ENCODE measurements at regions not wholly inside any gene's neighbourhood (a gene's known extent, or its start where the extent isn't known, plus 50 kb on each side); places are given as distances from the start of the nearest gene placed in this dataset.

DNA sequence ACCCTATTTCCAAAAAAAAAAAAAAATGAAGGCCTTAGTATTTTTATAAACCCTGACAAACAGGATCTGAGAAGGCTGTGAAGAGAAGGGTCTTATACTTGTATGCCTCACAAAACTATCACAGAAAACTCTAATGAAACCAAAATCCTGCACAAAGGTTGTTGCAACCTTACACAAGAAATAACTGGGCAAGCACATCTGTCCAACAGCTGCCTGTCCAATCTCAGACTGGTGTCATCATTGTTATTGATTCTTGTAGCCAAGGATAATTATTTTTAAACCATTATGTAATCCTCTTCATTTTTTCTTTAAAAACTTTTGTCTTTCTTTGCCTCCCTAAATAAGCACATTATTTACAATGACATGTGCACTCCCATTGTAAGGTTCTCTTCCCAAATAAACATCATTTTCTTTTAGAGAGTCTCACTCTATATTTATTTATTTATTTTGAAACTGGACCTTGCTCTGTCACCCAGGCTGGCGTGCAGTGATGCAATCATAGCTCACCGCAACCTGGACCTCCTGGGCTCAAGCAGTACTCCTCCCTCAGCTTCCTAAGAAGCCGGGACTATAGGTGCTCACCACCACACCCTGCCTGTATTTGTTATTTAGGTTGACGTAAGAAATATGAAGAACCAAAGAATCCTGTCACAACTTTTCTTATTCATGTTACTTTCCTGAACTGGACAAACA is 697.1 kb downstream of the DOK5 start:
- no peak for ATAC-seq
- POLR2A ChIA-PET: no interaction called here

DNA sequence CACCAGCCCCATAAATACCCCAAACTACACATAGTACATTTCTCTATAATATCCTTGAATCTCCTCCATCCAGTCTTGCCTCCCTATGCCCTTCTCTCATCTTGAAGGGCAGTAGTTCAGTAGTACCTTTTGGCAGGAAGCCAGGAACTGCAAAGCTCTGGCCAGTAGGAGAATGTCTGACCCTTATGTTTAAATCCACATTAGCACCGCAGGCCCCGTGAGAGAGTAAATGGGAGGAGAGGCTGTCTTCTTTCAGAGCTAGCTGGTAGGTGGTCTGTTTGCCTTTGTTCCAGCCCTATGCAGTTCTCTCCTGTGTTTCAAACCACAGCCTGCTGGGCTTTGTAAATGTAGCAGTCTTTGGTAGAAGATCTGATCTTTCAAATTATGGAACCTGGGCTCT is 690.7 kb downstream of the DOK5 start:
- Mint-ChIP-seq H3K27me3 (peaks cover 0 to 6% (median 0%) of the 10 kb centered on the region in 5 donors), H3K9me3 (peaks cover 0 to 14% (median 2%) of the 10 kb centered on the region in 9 donors), H3K4me1 (no peaks in the 10 kb centered on the region), H3K4me3 (no peak overlapping the region), H3K36me3 (no peaks in the 10 kb centered on the region), H3K27ac (no peak overlapping the region)
- POLR2A ChIA-PET: no interaction called here
- DNase-seq: no peak
- ATAC-seq: no peak

More for the DNA sequence above, 697.1 kb downstream of the DOK5 start:
- Mint-ChIP-seq H3K36me3 (no peaks in the 10 kb centered on the region), H3K27ac (no peak overlapping the region), H3K9me3 (peaks cover 2 to 23% (median 8%) of the 10 kb centered on the region in 9 donors), H3K4me1 (no peaks in the 10 kb centered on the region), H3K27me3 (peaks cover 0 to 2% (median 0%) of the 10 kb centered on the region in 5 donors), H3K4me3 (no peak overlapping the region)
- no peak for DNase-seq

DNA sequence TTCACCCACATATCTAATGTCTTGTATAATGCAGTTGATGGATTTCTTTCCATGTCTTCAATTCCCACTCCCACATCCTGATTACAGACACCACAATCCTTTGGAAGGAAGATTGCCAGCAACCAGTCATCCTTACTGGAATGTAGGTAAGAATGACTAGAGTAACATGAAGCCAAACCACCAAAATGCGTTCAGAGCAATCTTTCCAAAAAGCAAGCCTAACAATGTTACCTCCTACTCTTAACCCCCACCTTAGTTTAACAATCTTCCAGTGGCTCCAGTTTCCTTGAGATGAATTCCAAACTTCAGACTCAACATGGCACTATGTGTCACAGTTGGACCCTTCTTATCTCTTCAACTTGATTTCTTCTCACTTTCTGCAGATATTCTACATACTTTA is 685.6 kb downstream of the DOK5 start:
- ATAC-seq (no peak), DNase-seq (no peak)
- Mint-ChIP-seq H3K36me3 (no peaks in the 10 kb centered on the region), H3K27me3 (peaks cover 0 to 8% (median 0%) of the 10 kb centered on the region in 5 donors), H3K27ac (no peak overlapping the region), H3K4me3 (no peak overlapping the region), H3K4me1 (no peaks in the 10 kb centered on the region), H3K9me3 (peaks cover 0 to 36% (median 6%) of the 10 kb centered on the region in 9 donors)
- POLR2A ChIA-PET: no interaction called here

DNA sequence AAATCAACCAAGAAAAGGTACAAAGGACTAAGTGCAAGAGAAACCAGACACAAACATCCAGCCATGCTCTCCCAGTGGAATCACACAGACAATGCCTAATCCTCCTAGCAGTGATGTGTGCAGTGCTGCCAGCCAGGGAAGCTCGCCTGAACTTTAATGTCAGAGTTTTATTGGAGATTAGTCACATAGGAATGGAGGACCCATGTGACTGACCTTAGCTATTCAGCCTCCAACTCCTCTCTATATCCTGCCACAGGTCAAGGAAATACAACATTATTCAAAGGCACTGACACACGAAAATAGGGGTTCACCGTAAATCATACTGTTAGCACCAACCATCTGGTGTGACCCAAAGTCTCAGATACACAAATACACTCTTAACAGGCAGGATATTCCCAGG is 684.6 kb downstream of the DOK5 start:
- POLR2A ChIA-PET: no interaction called here
- no peaks in the 10 kb centered on the region for H3K4me1 Mint-ChIP-seq
- peaks cover 0 to 38% (median 7%) of the 10 kb centered on the region in 9 donors for H3K9me3 Mint-ChIP-seq
- no peak overlapping the region for H3K4me3 Mint-ChIP-seq
- no peaks in the 10 kb centered on the region for H3K36me3 Mint-ChIP-seq
- H3K27me3 Mint-ChIP-seq: peaks cover 0 to 8% (median 0%) of the 10 kb centered on the region in 5 donors
- ATAC-seq (no peak), DNase-seq (no peak)
- no peak overlapping the region for H3K27ac Mint-ChIP-seq

DNA sequence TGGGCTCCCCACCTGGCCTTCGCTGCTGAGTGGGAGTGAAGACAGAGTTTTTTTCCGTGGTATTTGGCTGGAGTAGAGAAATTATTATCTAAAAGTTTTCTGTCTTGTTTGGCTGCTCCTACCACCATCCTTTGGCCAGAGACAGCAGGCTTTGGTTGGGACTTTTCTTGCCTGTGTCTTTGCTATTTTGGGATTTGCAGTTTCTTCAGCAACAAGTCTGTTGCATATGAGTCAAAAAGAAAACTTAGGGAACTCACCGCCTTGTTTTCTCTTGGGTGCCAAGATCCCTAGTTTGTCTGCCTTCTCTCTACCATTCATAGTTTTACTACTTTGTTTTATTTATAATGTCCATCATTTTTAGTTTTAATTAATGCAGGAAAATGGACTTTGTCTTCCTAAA is 683.8 kb downstream of the DOK5 start:
- Mint-ChIP-seq H3K27me3 (peaks cover 0 to 4% (median 0%) of the 10 kb centered on the region in 5 donors), H3K36me3 (no peaks in the 10 kb centered on the region), H3K9me3 (peaks cover 0 to 35% (median 7%) of the 10 kb centered on the region in 9 donors), H3K4me1 (no peaks in the 10 kb centered on the region), H3K4me3 (no peak overlapping the region), H3K27ac (no peak overlapping the region)
- ATAC-seq (no peak), DNase-seq (no peak)
- POLR2A ChIA-PET: no interaction called here

DNA sequence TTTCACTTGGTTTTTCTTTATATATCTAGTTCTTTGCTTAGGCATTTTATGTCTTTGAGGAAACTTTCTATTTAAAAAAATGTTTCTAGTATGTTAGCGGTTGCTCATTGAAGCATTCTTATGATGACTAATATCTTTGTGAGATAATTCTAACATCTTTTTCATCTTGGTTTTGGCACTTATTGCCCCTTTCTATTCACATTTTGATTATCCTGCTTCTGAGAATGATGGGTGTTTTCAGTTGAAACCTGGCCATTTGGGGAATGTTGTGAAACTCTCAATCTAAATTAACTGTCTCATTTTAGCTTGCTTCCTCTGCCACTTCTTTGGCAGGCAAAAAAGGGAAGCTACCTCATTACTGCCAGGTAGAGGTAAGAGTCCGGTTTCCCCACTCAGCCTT is 683.1 kb downstream of the DOK5 start:
- no peaks in the 10 kb centered on the region for H3K4me1 Mint-ChIP-seq
- ATAC-seq: no peak
- H3K9me3 Mint-ChIP-seq: peaks cover 0 to 28% (median 7%) of the 10 kb centered on the region in 9 donors
- H3K27me3 Mint-ChIP-seq: peaks cover 0 to 4% (median 0%) of the 10 kb centered on the region in 5 donors
- H3K27ac Mint-ChIP-seq: no peak overlapping the region
- no peak overlapping the region for H3K4me3 Mint-ChIP-seq
- no peak for DNase-seq
- H3K36me3 Mint-ChIP-seq: no peaks in the 10 kb centered on the region
- POLR2A ChIA-PET: no interaction called here

DNA sequence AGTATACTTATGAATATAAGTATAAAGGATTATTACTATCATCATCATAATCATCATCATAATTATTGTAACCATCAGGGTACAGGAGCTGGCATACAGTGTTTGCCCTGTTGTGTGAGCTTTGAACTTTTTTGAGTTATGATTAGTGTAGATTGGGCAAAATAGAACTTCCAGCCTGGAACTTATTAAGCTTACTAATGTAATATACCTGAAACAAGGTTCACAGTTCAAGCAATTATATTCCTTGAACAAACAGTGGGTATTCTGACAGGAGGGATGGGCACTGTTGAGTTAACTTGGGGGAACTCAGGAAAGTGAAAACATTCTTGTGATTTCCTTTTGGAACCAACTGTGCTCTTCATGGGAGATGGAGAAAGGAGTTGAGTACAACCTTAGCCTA is 680.0 kb downstream of the DOK5 start:
- DNase-seq: no peak
- Mint-ChIP-seq H3K36me3 (no peaks in the 10 kb centered on the region), H3K4me3 (no peak overlapping the region), H3K9me3 (peaks cover 2 to 28% (median 9%) of the 10 kb centered on the region in 9 donors), H3K27ac (no peak overlapping the region), H3K27me3 (no peaks in the 10 kb centered on the region), H3K4me1 (no peaks in the 10 kb centered on the region)
- no peak for ATAC-seq
- POLR2A ChIA-PET: no interaction called here

DNA sequence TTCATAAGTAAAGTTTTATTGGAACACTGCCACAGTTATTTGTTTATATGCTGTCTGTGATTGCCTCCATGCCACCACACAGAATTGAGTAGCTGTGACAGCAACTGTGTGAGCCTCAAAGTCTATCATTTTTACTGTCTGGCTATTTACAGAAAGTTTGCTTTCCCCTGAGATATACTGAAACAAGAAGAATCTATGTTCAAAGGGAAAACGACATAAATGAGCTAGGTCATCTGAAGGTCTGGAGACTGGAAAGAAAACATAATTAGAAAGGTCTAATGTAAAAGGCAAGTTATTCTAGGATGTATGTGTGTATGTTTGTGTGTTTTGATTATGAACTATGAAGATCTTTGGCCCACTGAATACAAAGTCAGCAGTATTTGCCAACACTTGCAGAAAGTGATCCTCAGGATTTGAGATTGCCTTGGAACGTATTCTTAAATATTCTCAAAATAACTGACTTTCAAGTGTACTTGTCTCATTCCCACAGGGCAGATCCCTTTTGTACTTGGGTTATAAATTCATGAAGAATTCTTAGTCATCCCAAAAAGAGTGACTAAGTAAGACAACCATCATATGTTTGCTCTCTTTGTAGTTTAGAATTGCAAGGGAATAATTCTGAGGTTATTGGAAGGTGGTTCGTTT is 677.7 kb downstream of the DOK5 start:
- DNase-seq (no peak), ATAC-seq (no peak)
- Mint-ChIP-seq H3K4me3 (no peak overlapping the region), H3K27ac (no peak overlapping the region), H3K9me3 (peaks cover 2 to 28% (median 9%) of the 10 kb centered on the region in 9 donors), H3K36me3 (no peaks in the 10 kb centered on the region), H3K4me1 (no peaks in the 10 kb centered on the region), H3K27me3 (no peaks in the 10 kb centered on the region)
- POLR2A ChIA-PET: no interaction called here

DNA sequence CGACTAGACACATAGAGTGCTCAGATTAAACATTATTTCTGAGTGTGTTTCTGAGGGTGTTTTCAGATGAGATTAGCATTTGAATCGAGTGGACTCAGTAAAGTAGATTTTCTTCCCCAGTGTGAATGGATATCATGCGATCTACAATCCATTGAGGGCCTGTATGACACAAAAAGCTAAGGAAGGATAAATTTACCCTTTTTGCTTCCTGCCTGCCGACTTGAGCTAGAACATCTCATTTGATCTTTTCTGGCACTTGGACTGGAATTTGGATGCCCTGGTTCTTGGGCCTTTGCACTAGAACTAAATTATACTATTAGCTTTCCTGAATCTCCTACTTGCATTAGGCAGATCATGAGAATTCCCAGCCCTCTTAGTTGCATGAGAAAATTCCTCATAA is 675.8 kb downstream of the DOK5 start:
- POLR2A ChIA-PET: no interaction called here
- no peaks in the 10 kb centered on the region for H3K36me3 Mint-ChIP-seq
- H3K4me1 Mint-ChIP-seq: no peaks in the 10 kb centered on the region
- no peak for ATAC-seq
- H3K9me3 Mint-ChIP-seq: peaks cover 0 to 13% (median 4%) of the 10 kb centered on the region in 9 donors
- no peaks in the 10 kb centered on the region for H3K27me3 Mint-ChIP-seq
- no peak overlapping the region for H3K27ac Mint-ChIP-seq
- DNase-seq: no peak
- no peak overlapping the region for H3K4me3 Mint-ChIP-seq

DNA sequence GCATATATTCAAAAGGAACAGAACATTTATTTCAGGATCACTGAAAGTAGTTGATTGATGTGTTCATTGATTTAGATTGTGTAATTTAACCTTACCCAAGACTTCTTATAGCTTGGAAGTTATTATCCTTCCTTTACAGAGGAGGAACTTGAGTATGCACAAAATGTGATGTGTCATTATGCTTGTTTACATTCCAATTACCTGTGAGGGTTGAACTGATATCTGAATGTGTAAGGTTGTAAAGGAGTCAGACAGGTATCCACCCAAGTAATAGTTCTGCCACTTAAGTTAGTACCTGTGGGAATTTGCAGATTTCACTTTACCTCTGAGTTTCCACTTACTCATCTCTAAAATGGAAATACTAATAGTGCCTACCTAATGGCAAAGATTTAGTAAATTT is 668.2 kb downstream of the DOK5 start:
- Mint-ChIP-seq H3K4me3 (no peak overlapping the region), H3K36me3 (no peaks in the 10 kb centered on the region), H3K27me3 (peaks cover 0 to 5% (median 0%) of the 10 kb centered on the region in 5 donors), H3K27ac (no peak overlapping the region), H3K4me1 (no peaks in the 10 kb centered on the region), H3K9me3 (peaks cover 0 to 15% (median 5%) of the 10 kb centered on the region in 9 donors)
- POLR2A ChIA-PET: no interaction called here
- no peak for DNase-seq
- ATAC-seq: no peak

DNA sequence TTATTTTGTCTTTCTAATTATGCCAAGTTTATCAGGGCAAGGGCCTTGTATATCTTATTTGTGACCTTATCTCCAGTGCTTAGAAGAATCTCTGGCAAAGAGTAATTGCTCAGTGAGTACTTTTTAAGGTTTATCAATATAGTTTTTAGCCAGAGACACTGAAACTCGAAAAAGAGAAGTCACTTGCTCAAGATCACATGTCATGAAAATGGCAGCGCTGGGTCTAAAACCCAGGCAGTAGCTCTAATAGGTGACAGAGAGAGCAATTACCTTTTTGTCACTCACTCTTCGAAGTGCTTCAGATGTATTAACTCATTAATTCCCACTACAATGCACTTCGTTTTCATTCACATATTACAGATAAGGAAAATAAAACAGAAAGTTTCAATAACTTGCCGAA is 667.5 kb downstream of the DOK5 start:
- H3K27ac Mint-ChIP-seq: no peak overlapping the region
- no peaks in the 10 kb centered on the region for H3K4me1 Mint-ChIP-seq
- POLR2A ChIA-PET: no interaction called here
- no peak for DNase-seq
- ATAC-seq: no peak
- H3K4me3 Mint-ChIP-seq: no peak overlapping the region
- peaks cover 0 to 5% (median 0%) of the 10 kb centered on the region in 5 donors for H3K27me3 Mint-ChIP-seq
- H3K36me3 Mint-ChIP-seq: no peaks in the 10 kb centered on the region
- H3K9me3 Mint-ChIP-seq: peaks cover 0 to 18% (median 3%) of the 10 kb centered on the region in 9 donors

DNA sequence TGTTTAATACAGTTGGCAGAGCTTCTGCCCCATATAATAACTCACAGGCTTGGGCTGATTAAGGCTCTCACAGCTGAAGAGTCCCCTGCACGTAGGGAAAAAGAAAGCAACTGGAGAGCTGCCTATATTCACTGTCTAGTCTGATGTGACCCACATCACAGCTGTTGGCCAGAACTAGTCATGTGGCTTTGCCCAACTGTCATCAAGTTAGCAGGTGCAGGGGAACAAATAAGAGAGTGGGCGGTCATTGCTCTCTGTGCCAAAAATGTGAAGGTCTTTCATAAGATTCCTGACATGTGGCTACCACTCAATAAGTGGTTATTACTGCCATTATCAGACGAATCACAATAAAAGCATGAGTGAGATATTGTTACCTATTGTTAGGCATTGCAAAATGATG is 665.2 kb downstream of the DOK5 start:
- POLR2A ChIA-PET: no interaction called here
- Mint-ChIP-seq H3K36me3 (no peaks in the 10 kb centered on the region), H3K27ac (no peak overlapping the region), H3K4me3 (no peak overlapping the region), H3K9me3 (peaks cover 0 to 18% (median 3%) of the 10 kb centered on the region in 9 donors), H3K4me1 (no peaks in the 10 kb centered on the region), H3K27me3 (peaks cover 0 to 5% (median 0%) of the 10 kb centered on the region in 5 donors)
- ATAC-seq (no peak), DNase-seq (no peak)

DNA sequence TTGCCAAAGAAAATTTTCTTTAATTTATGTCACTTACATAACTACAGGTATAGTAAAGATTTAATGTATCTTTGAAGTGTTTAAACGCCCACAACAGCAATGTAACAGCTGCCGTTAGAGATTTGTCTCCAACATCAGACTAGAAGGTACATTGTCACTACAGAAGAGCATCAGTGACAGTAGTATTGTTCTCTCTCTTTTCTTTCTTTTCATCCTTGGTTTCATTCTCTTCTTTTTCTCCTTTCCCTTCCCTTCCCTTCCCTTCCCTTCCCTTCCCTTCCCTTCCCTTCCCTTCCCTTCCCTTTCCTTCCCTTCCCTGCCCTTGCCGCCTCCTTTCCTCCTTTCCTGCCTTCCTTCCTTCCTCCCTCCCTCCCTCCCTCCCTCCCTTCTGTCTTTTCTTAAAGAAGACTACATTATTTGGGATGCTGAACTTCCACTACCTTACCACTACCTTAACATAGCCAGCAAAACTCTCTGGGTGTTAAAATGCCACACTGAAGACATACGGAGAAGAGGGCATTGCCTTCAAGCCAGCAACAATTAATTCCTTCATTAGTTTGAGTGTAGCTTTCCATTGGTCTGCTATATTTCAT is 663.9 kb downstream of the DOK5 start:
- Mint-ChIP-seq H3K9me3 (peaks cover 0 to 10% (median 0%) of the 10 kb centered on the region in 9 donors), H3K4me1 (no peaks in the 10 kb centered on the region), H3K27ac (no peak overlapping the region), H3K36me3 (no peaks in the 10 kb centered on the region), H3K27me3 (peaks cover 0 to 2% (median 0%) of the 10 kb centered on the region in 5 donors), H3K4me3 (no peak overlapping the region)
- ATAC-seq (no peak), DNase-seq (no peak)
- POLR2A ChIA-PET: no interaction called here

All from naive thymus-derived CD8-positive, alpha-beta T cell (primary cell).